Testis (tissue), 2 donors: ENCODE measurements at regions not wholly inside any gene's neighbourhood (a gene's known extent, or its start where the extent isn't known, plus 50 kb on each side); places are given as distances from the start of the nearest gene placed in this dataset.

ENCODE experiments used
- POLR2A ChIP-seq: fragments of 450-650 bp; IDR thresholded peaks from one replicate; pipeline ENCODE4 v1.6.1; 2017; ENCODE audit warnings: antibody characterized with exemption, mild to moderate bottlenecking, moderate library complexity
- TF ChIP-seq, protein P1 (sequence below), 3 experiments: fragments of 450-650 bp in 2 of 3; fragments of 200-600 bp in 1 of 3; sonication (generic) in 1 of 3; IDR thresholded peaks; one replicate each; pipeline ENCODE4 v1.5.1; 2016 to 2019; ENCODE audit warnings: antibody characterized with exemption in 3 of 3, mild to moderate bottlenecking in 2 of 3, moderate library complexity in 1 of 3

- TF ChIP-seq, protein P1, sequence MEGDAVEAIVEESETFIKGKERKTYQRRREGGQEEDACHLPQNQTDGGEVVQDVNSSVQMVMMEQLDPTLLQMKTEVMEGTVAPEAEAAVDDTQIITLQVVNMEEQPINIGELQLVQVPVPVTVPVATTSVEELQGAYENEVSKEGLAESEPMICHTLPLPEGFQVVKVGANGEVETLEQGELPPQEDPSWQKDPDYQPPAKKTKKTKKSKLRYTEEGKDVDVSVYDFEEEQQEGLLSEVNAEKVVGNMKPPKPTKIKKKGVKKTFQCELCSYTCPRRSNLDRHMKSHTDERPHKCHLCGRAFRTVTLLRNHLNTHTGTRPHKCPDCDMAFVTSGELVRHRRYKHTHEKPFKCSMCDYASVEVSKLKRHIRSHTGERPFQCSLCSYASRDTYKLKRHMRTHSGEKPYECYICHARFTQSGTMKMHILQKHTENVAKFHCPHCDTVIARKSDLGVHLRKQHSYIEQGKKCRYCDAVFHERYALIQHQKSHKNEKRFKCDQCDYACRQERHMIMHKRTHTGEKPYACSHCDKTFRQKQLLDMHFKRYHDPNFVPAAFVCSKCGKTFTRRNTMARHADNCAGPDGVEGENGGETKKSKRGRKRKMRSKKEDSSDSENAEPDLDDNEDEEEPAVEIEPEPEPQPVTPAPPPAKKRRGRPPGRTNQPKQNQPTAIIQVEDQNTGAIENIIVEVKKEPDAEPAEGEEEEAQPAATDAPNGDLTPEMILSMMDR (IDR thresholded peaks at IDR 0.05), result no peak
- no peak for TF ChIP-seq POLR2A
Observed at GRCh38 chr12:126903027-126903876, 1363.7 kb upstream of the TMEM132C start.
